ENCODE measurements at regions not wholly inside any gene's neighbourhood (a gene's known extent, or its start where the extent isn't known, plus 50 kb on each side); places are given as distances from the start of the nearest gene placed in this dataset.

DNA sequence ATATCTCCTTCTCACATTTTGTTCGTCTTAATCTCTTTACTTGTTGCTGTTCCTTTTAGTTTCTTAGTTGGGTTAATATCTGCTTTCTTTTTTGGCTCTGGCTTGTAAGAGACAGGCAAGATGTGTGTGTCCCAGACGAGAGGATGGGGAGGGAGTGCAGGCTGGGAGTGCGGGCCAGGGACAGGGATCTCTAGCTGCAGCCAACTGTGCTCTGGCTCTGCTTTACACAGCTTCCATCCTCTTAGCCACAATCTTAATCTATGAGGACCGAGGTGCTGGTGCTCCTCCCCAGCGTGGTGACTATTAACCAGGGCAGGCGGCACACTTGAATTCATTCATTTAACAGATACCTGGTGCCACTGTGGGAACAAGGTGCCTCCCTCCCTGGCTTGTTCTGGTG, 70.9 kb upstream of the WASF3 start:
- Histone ChIP-seq H3K27me3 (ENCODE audit: control insufficient read depth, insufficient read depth, low read length) (peaks cover 21% of the 10 kb centered on the region), H3K56ac (ENCODE audit: extremely low read depth, insufficient read depth, low read length) (no peak overlapping the region), H2BK20ac (ENCODE audit: low read depth, low read length) (no peak overlapping the region), H3K4me3 (ENCODE audit: insufficient read depth, low read depth, low read length) (no peak overlapping the region), H2BK120ac (ENCODE audit: low read depth, low read length) (no peak overlapping the region), H3K18ac (ENCODE audit: low read depth, low read length) (no peak overlapping the region), H3K4me2 (ENCODE audit: low read depth, low read length) (no peak overlapping the region), H3K27ac (ENCODE audit: insufficient read depth, low read length) (no peak overlapping the region), H3K9ac (ENCODE audit: low read depth, low read length) (no peak overlapping the region), H3K79me1 (ENCODE audit: low read depth in 1 of 2, low read length in 2 of 2) (no peaks in the 10 kb centered on the region), H3K14ac (replicated peaks; ENCODE audit: low read depth, low read length) (no peak overlapping the region), H2AK5ac (ENCODE audit: low read depth, low read length) (no peak overlapping the region), H4K8ac (ENCODE audit: low read depth in 2 of 2, low read length in 2 of 2) (no peak overlapping the region), H2AFZ (replicated peaks; ENCODE audit: low read length, poor library complexity) (no peak overlapping the region), H4K91ac (ENCODE audit: insufficient read depth, low read depth, low read length) (no peak overlapping the region), H3K9me3 (ENCODE audit: control insufficient read depth, insufficient read depth, low read length) (no peaks in the 10 kb centered on the region), H3K4ac (ENCODE audit: low read depth, low read length) (no peak overlapping the region), H2AK9ac (replicated peaks; ENCODE audit: low read depth, low read length, poor library complexity) (no peak overlapping the region), H3K23ac (ENCODE audit: low read depth, low read length) (no peak overlapping the region), H2BK15ac (ENCODE audit: low read depth, low read length) (no peak overlapping the region), H3K36me3 (ENCODE audit: control insufficient read depth, insufficient read depth, low read length) (no peaks in the 10 kb centered on the region), H2BK5ac (ENCODE audit: low read depth, low read length, poor library complexity, severe bottlenecking) (no peak overlapping the region), H4K20me1 (ENCODE audit: insufficient read depth, low read length) (no peaks in the 10 kb centered on the region), H3K9me1 (ENCODE audit: insufficient read depth, low read length) (no peaks in the 10 kb centered on the region), H4K5ac (ENCODE audit: low read depth, low read length) (no peak overlapping the region), H3K4me1 (ENCODE audit: control insufficient read depth, insufficient read depth, low read length) (no peaks in the 10 kb centered on the region)
- ATAC-seq (ENCODE audit: low read depth) (no peak; the same call in 1 of the 2 replicates), DNase-seq (no peak)
- dilution Hi-C loops (cut with HindIII; ENCODE audit: low sequenced_read_pairs, unreplicated experiment), result no loop called here
- in situ Hi-C loops (cut with MboI; ENCODE audit: low sequenced_read_pairs), result loop anchor here (5.0 kb wide), 2 partner anchors 206 to 304 kb away; no protein-coding TSS in a partner anchor
- intact Hi-C loops (cut with micrococcal nuclease), result no loop called here
- 100% methylated on average over 1 of the region's 6 CpGs; no CpG with 5 or more reads in 1 of the 2 experiments for WGBS, 2 experiments (ENCODE audit: extremely low coverage in 2 of 2, insufficient read length in 1 of 2)
- no peak for TF ChIP-seq FOS (IDR thresholded peaks at IDR 0.05; ENCODE audit: low read depth, low read length)
- TF ChIP-seq, protein P1, sequence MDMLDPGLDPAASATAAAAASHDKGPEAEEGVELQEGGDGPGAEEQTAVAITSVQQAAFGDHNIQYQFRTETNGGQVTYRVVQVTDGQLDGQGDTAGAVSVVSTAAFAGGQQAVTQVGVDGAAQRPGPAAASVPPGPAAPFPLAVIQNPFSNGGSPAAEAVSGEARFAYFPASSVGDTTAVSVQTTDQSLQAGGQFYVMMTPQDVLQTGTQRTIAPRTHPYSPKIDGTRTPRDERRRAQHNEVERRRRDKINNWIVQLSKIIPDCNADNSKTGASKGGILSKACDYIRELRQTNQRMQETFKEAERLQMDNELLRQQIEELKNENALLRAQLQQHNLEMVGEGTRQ (IDR thresholded peaks at IDR 0.05; ENCODE audit: low read depth, low read length), result no peak
- TF ChIP-seq, protein P2, sequence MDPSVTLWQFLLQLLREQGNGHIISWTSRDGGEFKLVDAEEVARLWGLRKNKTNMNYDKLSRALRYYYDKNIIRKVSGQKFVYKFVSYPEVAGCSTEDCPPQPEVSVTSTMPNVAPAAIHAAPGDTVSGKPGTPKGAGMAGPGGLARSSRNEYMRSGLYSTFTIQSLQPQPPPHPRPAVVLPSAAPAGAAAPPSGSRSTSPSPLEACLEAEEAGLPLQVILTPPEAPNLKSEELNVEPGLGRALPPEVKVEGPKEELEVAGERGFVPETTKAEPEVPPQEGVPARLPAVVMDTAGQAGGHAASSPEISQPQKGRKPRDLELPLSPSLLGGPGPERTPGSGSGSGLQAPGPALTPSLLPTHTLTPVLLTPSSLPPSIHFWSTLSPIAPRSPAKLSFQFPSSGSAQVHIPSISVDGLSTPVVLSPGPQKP (IDR thresholded peaks at IDR 0.05; ENCODE audit: borderline replicate concordance, low read depth, low read length), result no peak
- TF ChIP-seq CHD1 (IDR thresholded peaks at IDR 0.05; ENCODE audit: low read depth, low read length), result no peak
- TF ChIP-seq, protein P3, sequence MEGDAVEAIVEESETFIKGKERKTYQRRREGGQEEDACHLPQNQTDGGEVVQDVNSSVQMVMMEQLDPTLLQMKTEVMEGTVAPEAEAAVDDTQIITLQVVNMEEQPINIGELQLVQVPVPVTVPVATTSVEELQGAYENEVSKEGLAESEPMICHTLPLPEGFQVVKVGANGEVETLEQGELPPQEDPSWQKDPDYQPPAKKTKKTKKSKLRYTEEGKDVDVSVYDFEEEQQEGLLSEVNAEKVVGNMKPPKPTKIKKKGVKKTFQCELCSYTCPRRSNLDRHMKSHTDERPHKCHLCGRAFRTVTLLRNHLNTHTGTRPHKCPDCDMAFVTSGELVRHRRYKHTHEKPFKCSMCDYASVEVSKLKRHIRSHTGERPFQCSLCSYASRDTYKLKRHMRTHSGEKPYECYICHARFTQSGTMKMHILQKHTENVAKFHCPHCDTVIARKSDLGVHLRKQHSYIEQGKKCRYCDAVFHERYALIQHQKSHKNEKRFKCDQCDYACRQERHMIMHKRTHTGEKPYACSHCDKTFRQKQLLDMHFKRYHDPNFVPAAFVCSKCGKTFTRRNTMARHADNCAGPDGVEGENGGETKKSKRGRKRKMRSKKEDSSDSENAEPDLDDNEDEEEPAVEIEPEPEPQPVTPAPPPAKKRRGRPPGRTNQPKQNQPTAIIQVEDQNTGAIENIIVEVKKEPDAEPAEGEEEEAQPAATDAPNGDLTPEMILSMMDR (conservative IDR thresholded peaks at IDR 0.05; ENCODE audit: low read depth, low read length), result no peak
- TF ChIP-seq MXI1 (IDR thresholded peaks at IDR 0.05; ENCODE audit: borderline replicate concordance, low read depth, low read length), result no peak
- no TSS peak for BruUV-seq (replicated peaks)
- CTCF ChIA-PET, result interaction anchor here (1.0 kb wide), 1 partner anchor 10 kb away, joined by 3 read pairs; no protein-coding TSS in a partner anchor
- POLR2A ChIA-PET (ENCODE audit: unreplicated experiment), result no interaction called here

All from IMR-90 (cell line).